ENCODE measurements at regions not wholly inside any gene's neighbourhood (a gene's known extent, or its start where the extent isn't known, plus 50 kb on each side); places are given as distances from the start of the nearest gene placed in this dataset.
"Not testable (repeated sequence)": the region's sequence is repeated elsewhere in the genome, so short reads cannot be mapped to it uniquely, and the experiment has no call there.

- DNase-seq, result no peak
Observed at GRCh38 chr4:153076861-153077260, 127.4 kb upstream of the TRIM2 start.

GRCh38 chr4:153079857-153080391 is 124.3 kb upstream of the TRIM2 start:
- no peak for DNase-seq

- no peak for DNase-seq
Observed at GRCh38 chr4:153081006-153081580, 123.2 kb upstream of the TRIM2 start.

- DNase-seq, result no peak
Observed at GRCh38 chr4:153081693-153082092, 122.5 kb upstream of the TRIM2 start.

- DNase-seq, result no peak
Observed at GRCh38 chr4:153082322-153083301, 121.6 kb upstream of the TRIM2 start.

GRCh38 chr4:153083447-153083947 is 120.7 kb upstream of the TRIM2 start:
- peak; percentile 68 for DNase-seq

- no peak for DNase-seq
Observed at GRCh38 chr4:153084224-153084979, 119.8 kb upstream of the TRIM2 start.

GRCh38 chr4:153084980-153085630 is 119.1 kb upstream of the TRIM2 start:
- DNase-seq, result peak; percentile 75

- no peak for DNase-seq
Observed at GRCh38 chr4:153087671-153088194, 116.5 kb upstream of the TRIM2 start.

GRCh38 chr4:153089742-153090141 is 114.5 kb upstream of the TRIM2 start:
- DNase-seq, result no peak

GRCh38 chr4:153090181-153090580 is 114.1 kb upstream of the TRIM2 start:
- no peak for DNase-seq

- DNase-seq, result no peak
Observed at GRCh38 chr4:153090670-153091385, 113.4 kb upstream of the TRIM2 start.

- no peak for DNase-seq
Observed at GRCh38 chr4:153093396-153093795, 110.8 kb upstream of the TRIM2 start.

GRCh38 chr4:153093802-153094201 is 110.4 kb upstream of the TRIM2 start:
- DNase-seq, result no peak

GRCh38 chr4:153094435-153094834 is 109.8 kb upstream of the TRIM2 start:
- DNase-seq, result no peak

GRCh38 chr4:153095448-153096204 is 108.6 kb upstream of the TRIM2 start:
- DNase-seq, result no peak

- DNase-seq, result no peak
Observed at GRCh38 chr4:153096344-153096743, 107.9 kb upstream of the TRIM2 start.

- no peak for DNase-seq
Observed at GRCh38 chr4:153098427-153098826, 105.8 kb upstream of the TRIM2 start.

GRCh38 chr4:153099391-153100140 is 104.7 kb upstream of the TRIM2 start:
- DNase-seq, result no peak

- DNase-seq, result not testable (repeated sequence)
Observed at GRCh38 chr4:153106736-153107135, 97.5 kb upstream of the TRIM2 start.

Data from hindlimb muscle (tissue), 1 donor.